HG03280 (cell line): ENCODE measurements at regions not wholly inside any gene's neighbourhood (a gene's known extent, or its start where the extent isn't known, plus 50 kb on each side); places are given as distances from the start of the nearest gene placed in this dataset.

ENCODE experiments used
- ATAC-seq: cut with Tn5 transposase; IDR thresholded peaks from one replicate; pipeline ENCODE4 v1.9.1; 2021; ENCODE audit warnings: mild to moderate bottlenecking, moderate library complexity; ENCODE audit not compliant: unreplicated experiment

GRCh38 chr17:72063756-72064450 lies 56.9 kb upstream of the SOX9 start:
- no peak for ATAC-seq

GRCh38 chr17:72064606-72065193 lies 56.1 kb upstream of the SOX9 start:
- no peak for ATAC-seq

GRCh38 chr17:72065556-72065955 lies 55.3 kb upstream of the SOX9 start:
- ATAC-seq: no peak

GRCh38 chr17:72068643-72069042 lies 52.2 kb upstream of the SOX9 start:
- ATAC-seq: no peak

GRCh38 chr17:72069586-72070202 lies 51.1 kb upstream of the SOX9 start:
- ATAC-seq: no peak
